Endothelial cell of umbilical vein (primary cell): ENCODE measurements at regions not wholly inside any gene's neighbourhood (a gene's known extent, or its start where the extent isn't known, plus 50 kb on each side); places are given as distances from the start of the nearest gene placed in this dataset.

ENCODE experiments used
- EZH2 ChIP-seq: IDR thresholded peaks from 2 replicates; pipeline ENCODE4 v1.6.1; 2012; ENCODE audit warnings: borderline replicate concordance, low read depth, mild to moderate bottlenecking, moderate library complexity, low read length, inconsistent platforms; ENCODE audit not compliant: severe bottlenecking
- FOS ChIP-seq: IDR thresholded peaks from 2 replicates; pipeline ENCODE4 v1.6.1; 2011; ENCODE audit warnings: mild to moderate bottlenecking, low read length, moderate library complexity, borderline replicate concordance; ENCODE audit not compliant: insufficient read depth
- JUN ChIP-seq: IDR thresholded peaks from 2 replicates; pipeline ENCODE4 v1.6.1; 2011; ENCODE audit warnings: borderline replicate concordance, low read depth; ENCODE audit not compliant: insufficient read length, insufficient read depth
- POLR2A ChIP-seq: IDR thresholded peaks from 2 replicates; pipeline ENCODE4 v1.6.1; 2012; ENCODE audit warnings: low read depth, mild to moderate bottlenecking, control low read depth, low read length
- POLR2AphosphoS5 ChIP-seq: IDR thresholded peaks from 2 replicates; pipeline ENCODE4 v1.6.1; 2012; ENCODE audit warnings: low read depth, mild to moderate bottlenecking, control low read depth, low read length, moderate library complexity; ENCODE audit not compliant: insufficient read depth
- TF ChIP-seq, protein P1 (sequence below), 2 donors: IDR thresholded peaks; 1 replicate in 1 of 2; 2 replicates in 1 of 2; pipeline ENCODE4 v1.5.1; 2011; ENCODE audit warnings: low read length in 2 of 2, mild to moderate bottlenecking in 2 of 2, moderate library complexity in 2 of 2, control low read depth in 1 of 2, inconsistent platforms in 1 of 2, low read depth in 1 of 2; ENCODE audit not compliant: insufficient read depth in 1 of 2; ENCODE audit errors: extremely low read depth in 1 of 2
- TF ChIP-seq, protein P2 (sequence below): IDR thresholded peaks from 2 replicates; pipeline ENCODE4 v1.6.1; 2011; ENCODE audit not compliant: insufficient read depth, insufficient read length

GRCh38 chr5:144035046-144035740 lies 135.3 kb downstream of the YIPF5 start:
- TF ChIP-seq POLR2AphosphoS5 (no peak), POLR2A (no peak), JUN (no peak), EZH2 (no peak), FOS (no peak)
- TF ChIP-seq, protein P1, sequence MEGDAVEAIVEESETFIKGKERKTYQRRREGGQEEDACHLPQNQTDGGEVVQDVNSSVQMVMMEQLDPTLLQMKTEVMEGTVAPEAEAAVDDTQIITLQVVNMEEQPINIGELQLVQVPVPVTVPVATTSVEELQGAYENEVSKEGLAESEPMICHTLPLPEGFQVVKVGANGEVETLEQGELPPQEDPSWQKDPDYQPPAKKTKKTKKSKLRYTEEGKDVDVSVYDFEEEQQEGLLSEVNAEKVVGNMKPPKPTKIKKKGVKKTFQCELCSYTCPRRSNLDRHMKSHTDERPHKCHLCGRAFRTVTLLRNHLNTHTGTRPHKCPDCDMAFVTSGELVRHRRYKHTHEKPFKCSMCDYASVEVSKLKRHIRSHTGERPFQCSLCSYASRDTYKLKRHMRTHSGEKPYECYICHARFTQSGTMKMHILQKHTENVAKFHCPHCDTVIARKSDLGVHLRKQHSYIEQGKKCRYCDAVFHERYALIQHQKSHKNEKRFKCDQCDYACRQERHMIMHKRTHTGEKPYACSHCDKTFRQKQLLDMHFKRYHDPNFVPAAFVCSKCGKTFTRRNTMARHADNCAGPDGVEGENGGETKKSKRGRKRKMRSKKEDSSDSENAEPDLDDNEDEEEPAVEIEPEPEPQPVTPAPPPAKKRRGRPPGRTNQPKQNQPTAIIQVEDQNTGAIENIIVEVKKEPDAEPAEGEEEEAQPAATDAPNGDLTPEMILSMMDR (IDR thresholded peaks at IDR 0.05; ENCODE audit: extremely low read depth in 1 of 2, insufficient read depth in 1 of 2, low read depth in 1 of 2, low read length in 2 of 2), result no peak
- TF ChIP-seq, protein P2, sequence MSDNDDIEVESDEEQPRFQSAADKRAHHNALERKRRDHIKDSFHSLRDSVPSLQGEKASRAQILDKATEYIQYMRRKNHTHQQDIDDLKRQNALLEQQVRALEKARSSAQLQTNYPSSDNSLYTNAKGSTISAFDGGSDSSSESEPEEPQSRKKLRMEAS, result no peak
